ENCODE measurements at regions not wholly inside any gene's neighbourhood (a gene's known extent, or its start where the extent isn't known, plus 50 kb on each side); places are given as distances from the start of the nearest gene placed in this dataset.

GRCh38 chr12:77226368-77226767, 161.0 kb upstream of the E2F7 start:
- no peak overlapping the region for H3K9ac ChIP-seq (ENCODE audit: extremely low read depth, insufficient read length, low read length)
- H3T11ph ChIP-seq (ENCODE audit: low read length) = no peak overlapping the region
- no peak overlapping the region for H3K23ac ChIP-seq (ENCODE audit: insufficient read length, low read depth, low read length)
- no peak overlapping the region for H3K56ac ChIP-seq (ENCODE audit: insufficient read length, low read depth, low read length)
- H2AK5ac ChIP-seq (ENCODE audit: insufficient read length, low read length) = no peak overlapping the region
- H3K27me3 ChIP-seq (ENCODE audit: insufficient read depth, low read length) = no peaks in the 10 kb centered on the region
- H2BK15ac ChIP-seq (ENCODE audit: low read depth, low read length) = no peak overlapping the region
- no peak overlapping the region for H3K4me2 ChIP-seq (ENCODE audit: insufficient read depth, insufficient read length, low read length)
- DNase-seq = no peak
- H3K14ac ChIP-seq (ENCODE audit: insufficient read depth, low read length) = no peak overlapping the region
- H3K4me1 Mint-ChIP-seq = peaks cover 20 to 24% of the 10 kb centered on the region in 2 experiments
- no peaks in the 10 kb centered on the region for H3K79me2 ChIP-seq (ENCODE audit: insufficient read depth, low read length)
- no peak overlapping the region for H3K27ac ChIP-seq (ENCODE audit: insufficient read length, low read depth, low read length)
- no CpG with 5 or more reads among the region's 1 CpG for WGBS (ENCODE audit: extremely low coverage, insufficient read length, low lambda C conversion rate)
- H3K4me3 Mint-ChIP-seq = no peak overlapping the region; a peak in 1 of 5 replicates
- no peak overlapping the region for H4K5ac ChIP-seq (ENCODE audit: insufficient read length, low read depth, low read length)
- H2BK120ac ChIP-seq (ENCODE audit: low read depth, low read length, poor library complexity, severe bottlenecking) = no peak overlapping the region
- no peak overlapping the region for H3K4ac ChIP-seq (ENCODE audit: low read depth, low read length)
- H4K91ac ChIP-seq (ENCODE audit: insufficient read length, low read depth, low read length) = no peak overlapping the region
- H2BK12ac ChIP-seq (ENCODE audit: insufficient read length, low read depth, low read length) = no peak overlapping the region
- H4K20me1 ChIP-seq (ENCODE audit: control insufficient read depth, insufficient read depth, insufficient read length) = no peaks in the 10 kb centered on the region
- no peaks in the 10 kb centered on the region for H3K23me2 ChIP-seq (ENCODE audit: insufficient read length, low read depth, low read length, poor library complexity, severe bottlenecking)
- TF ChIP-seq CTCF (conservative IDR thresholded peaks at IDR 0.05) = no peak
- no peaks in the 10 kb centered on the region for H3K9me3 ChIP-seq (ENCODE audit: control insufficient read depth, low read depth, low read length)
- no peak overlapping the region for H2AFZ ChIP-seq (ENCODE audit: low read length)
- H3K18ac ChIP-seq (ENCODE audit: insufficient read length, low read depth, low read length) = no peak overlapping the region
- no peak overlapping the region for H2BK20ac ChIP-seq (ENCODE audit: low read depth, low read length, poor library complexity, severe bottlenecking)
- peaks cover 2% of the 10 kb centered on the region; the same call in 1 of the 2 replicates for H3K4me1 ChIP-seq (ENCODE audit: insufficient read depth, low read length)
- no peaks in the 10 kb centered on the region; a peak in 1 of 7 replicates for H3K36me3 Mint-ChIP-seq (ENCODE audit: insufficient read depth in 1 of 3, low read depth in 3 of 3)
- no peaks in the 10 kb centered on the region for H3K79me1 ChIP-seq (ENCODE audit: insufficient read depth, low read depth, low read length, poor library complexity, severe bottlenecking)
- no peaks in the 10 kb centered on the region for H3K9me3 Mint-ChIP-seq
- H3K27ac Mint-ChIP-seq = no peak overlapping the region
- H4K8ac ChIP-seq (replicated peaks; ENCODE audit: insufficient read length, low read depth, low read length) = no peak overlapping the region
- no peaks in the 10 kb centered on the region for H3K27me3 Mint-ChIP-seq (ENCODE audit: low read depth)
- H2BK5ac ChIP-seq (ENCODE audit: insufficient read length, low read length) = no peak overlapping the region
